A549 (cell line): ENCODE measurements at regions not wholly inside any gene's neighbourhood (a gene's known extent, or its start where the extent isn't known, plus 50 kb on each side); places are given as distances from the start of the nearest gene placed in this dataset.

ENCODE experiments used
- POLR2A ChIP-seq: IDR thresholded peaks from 2 replicates; pipeline ENCODE4 v1.6.1; 2012; ENCODE audit warnings: mild to moderate bottlenecking, low read length
- TF ChIP-seq, protein P1 (sequence below): IDR thresholded peaks from 2 replicates; pipeline ENCODE4 v1.6.1; 2012
- TF ChIP-seq, protein P2 (sequence below): fragments of >200 bp; sonication (Bioruptor Twin); formaldehyde crosslinking; IDR thresholded peaks from 3 replicates; pipeline ENCODE4 v1.5.1; 2016

DNA sequence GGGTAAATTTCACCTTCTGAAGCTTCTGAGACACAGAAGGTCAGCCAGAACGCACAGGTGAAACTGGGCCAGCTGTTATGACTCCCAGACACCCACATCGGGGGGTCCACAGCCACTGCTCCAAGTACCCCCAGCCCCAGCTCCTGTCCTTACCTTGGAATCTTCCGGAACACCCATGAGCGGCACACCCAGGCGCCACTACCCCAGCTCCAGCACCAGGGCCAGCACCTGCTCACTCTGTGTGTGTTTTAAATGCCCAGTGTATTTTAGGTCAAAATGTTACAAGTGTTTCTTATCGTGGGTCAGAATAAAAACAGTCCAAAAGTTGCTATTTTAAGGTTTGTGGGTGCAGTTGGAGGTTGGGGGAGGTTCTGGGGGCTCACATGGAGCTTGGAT, 116.3 kb downstream of the RMI2 start:
- TF ChIP-seq, protein P1, sequence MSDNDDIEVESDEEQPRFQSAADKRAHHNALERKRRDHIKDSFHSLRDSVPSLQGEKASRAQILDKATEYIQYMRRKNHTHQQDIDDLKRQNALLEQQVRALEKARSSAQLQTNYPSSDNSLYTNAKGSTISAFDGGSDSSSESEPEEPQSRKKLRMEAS = no peak
- TF ChIP-seq, protein P2, sequence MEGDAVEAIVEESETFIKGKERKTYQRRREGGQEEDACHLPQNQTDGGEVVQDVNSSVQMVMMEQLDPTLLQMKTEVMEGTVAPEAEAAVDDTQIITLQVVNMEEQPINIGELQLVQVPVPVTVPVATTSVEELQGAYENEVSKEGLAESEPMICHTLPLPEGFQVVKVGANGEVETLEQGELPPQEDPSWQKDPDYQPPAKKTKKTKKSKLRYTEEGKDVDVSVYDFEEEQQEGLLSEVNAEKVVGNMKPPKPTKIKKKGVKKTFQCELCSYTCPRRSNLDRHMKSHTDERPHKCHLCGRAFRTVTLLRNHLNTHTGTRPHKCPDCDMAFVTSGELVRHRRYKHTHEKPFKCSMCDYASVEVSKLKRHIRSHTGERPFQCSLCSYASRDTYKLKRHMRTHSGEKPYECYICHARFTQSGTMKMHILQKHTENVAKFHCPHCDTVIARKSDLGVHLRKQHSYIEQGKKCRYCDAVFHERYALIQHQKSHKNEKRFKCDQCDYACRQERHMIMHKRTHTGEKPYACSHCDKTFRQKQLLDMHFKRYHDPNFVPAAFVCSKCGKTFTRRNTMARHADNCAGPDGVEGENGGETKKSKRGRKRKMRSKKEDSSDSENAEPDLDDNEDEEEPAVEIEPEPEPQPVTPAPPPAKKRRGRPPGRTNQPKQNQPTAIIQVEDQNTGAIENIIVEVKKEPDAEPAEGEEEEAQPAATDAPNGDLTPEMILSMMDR = no peak
- TF ChIP-seq POLR2A = no peak
